T-cell (primary cell): ENCODE measurements at regions not wholly inside any gene's neighbourhood (a gene's known extent, or its start where the extent isn't known, plus 50 kb on each side); places are given as distances from the start of the nearest gene placed in this dataset.

Experiments
- ATAC-seq, 4 experiments: fragments of 200-7000 bp in 3 of 4; fragments of 150-1000 bp in 1 of 4; cut with Tn5 transposase; replicated peaks in 1 of 4; 1 replicate in 3 of 4; 2 replicates in 1 of 4; pipeline ENCODE4 v1.10.0; 2021; ENCODE audit warnings: moderate library complexity in 3 of 4, mild to moderate bottlenecking in 2 of 4, moderate number of reproducible peaks in 1 of 4
- CTCF ChIA-PET, 2 donors: fragments of 300-600 bp; sonication (Branson Sonifier 250); formaldehyde crosslinking; loops; one replicate each; lab custom pipeline; 2022; ENCODE audit warnings: antibody characterized with exemption in 2 of 2; lab: Charles Lee
- POLR2A ChIA-PET, 2 donors: fragments of 300-600 bp; sonication (Branson Sonifier 250); formaldehyde crosslinking; loops; one replicate each; lab custom pipeline; 2022; ENCODE audit warnings: antibody characterized with exemption in 2 of 2; lab: Charles Lee
- DNase-seq, 35 experiments: peaks; one replicate each; pipeline versions ENCODE4 v3.0.0 to v3.0.0-alpha.2; 2013 to 2023
- H3K27ac ChIP-seq: one replicate; pipeline ENCODE4 v1.5.1; 2013; ENCODE audit warnings: low read length
- H3K27me3 ChIP-seq, 2 experiments: replicated peaks in 1 of 2; 1 replicate in 1 of 2; 2 replicates in 1 of 2; pipeline versions ENCODE4 v1.6.1 to v1.7.0; 2013; ENCODE audit warnings: low read length in 1 of 2, mixed read lengths in 1 of 2; ENCODE audit not compliant: control insufficient read depth in 2 of 2, insufficient read depth in 2 of 2; ENCODE audit errors: extremely low read depth in 1 of 2
- H3K36me3 ChIP-seq, 2 donors: 1 replicate in 1 of 2; 2 replicates in 1 of 2; pipeline versions ENCODE4 v1.6.1 to v1.7.0; 2013; ENCODE audit warnings: low read length in 1 of 2; ENCODE audit not compliant: control insufficient read depth in 2 of 2, insufficient read depth in 1 of 2; ENCODE audit errors: extremely low read depth in 1 of 2
- H3K4me1 ChIP-seq, 2 experiments: 1 replicate in 1 of 2; 2 replicates in 1 of 2; pipeline versions ENCODE4 v1.6.1 to v1.7.0; 2013; ENCODE audit warnings: low read length in 2 of 2, mixed read lengths in 1 of 2; ENCODE audit not compliant: insufficient read depth in 2 of 2, control insufficient read depth in 1 of 2; ENCODE audit errors: extremely low read depth in 1 of 2
- H3K4me3 ChIP-seq, 2 donors: 1 replicate in 1 of 2; 2 replicates in 1 of 2; pipeline versions ENCODE4 v1.5.1 to v1.7.0; 2013; ENCODE audit warnings: mild to moderate bottlenecking in 2 of 2, low read length in 1 of 2, moderate library complexity in 1 of 2; ENCODE audit not compliant: control insufficient read depth in 1 of 2; ENCODE audit errors: extremely low read depth in 1 of 2
- H3K9me3 ChIP-seq: 2 replicates; pipeline ENCODE4 v1.7.0; 2013
- H3K27ac Mint-ChIP-seq, 2 donors: one replicate each; pipeline ENCODE4 v1.8.0; 2020 to 2021; ENCODE audit warnings: mild to moderate bottlenecking in 2 of 2, mixed read lengths in 2 of 2
- H3K27me3 Mint-ChIP-seq, 2 donors: one replicate each; pipeline ENCODE4 v1.8.0; 2021 to 2022; ENCODE audit warnings: mixed read lengths in 2 of 2
- H3K36me3 Mint-ChIP-seq: one replicate; pipeline ENCODE4 v1.8.0; 2021; ENCODE audit warnings: mixed read lengths
- H3K4me1 Mint-ChIP-seq, 3 donors: one replicate each; pipeline ENCODE4 v1.8.0; 2020 to 2022; ENCODE audit warnings: mixed read lengths in 3 of 3, mild to moderate bottlenecking in 1 of 3
- H3K4me3 Mint-ChIP-seq, 3 donors: one replicate each; pipeline ENCODE4 v1.8.0; 2020 to 2022; ENCODE audit warnings: mild to moderate bottlenecking in 3 of 3, mixed read lengths in 3 of 3, moderate library complexity in 3 of 3
- H3K9me3 Mint-ChIP-seq, 3 donors: one replicate each; pipeline ENCODE4 v1.8.0; 2020 to 2022; ENCODE audit warnings: mixed read lengths in 3 of 3
- WGBS: methylation state at CpG from one replicate; pipeline ENCODE4 v1.1.5; 2013; ENCODE audit warnings: missing lambda C conversion rate; ENCODE audit not compliant: insufficient coverage; 5-methylcytosine and 5-hydroxymethylcytosine counted together

DNA sequence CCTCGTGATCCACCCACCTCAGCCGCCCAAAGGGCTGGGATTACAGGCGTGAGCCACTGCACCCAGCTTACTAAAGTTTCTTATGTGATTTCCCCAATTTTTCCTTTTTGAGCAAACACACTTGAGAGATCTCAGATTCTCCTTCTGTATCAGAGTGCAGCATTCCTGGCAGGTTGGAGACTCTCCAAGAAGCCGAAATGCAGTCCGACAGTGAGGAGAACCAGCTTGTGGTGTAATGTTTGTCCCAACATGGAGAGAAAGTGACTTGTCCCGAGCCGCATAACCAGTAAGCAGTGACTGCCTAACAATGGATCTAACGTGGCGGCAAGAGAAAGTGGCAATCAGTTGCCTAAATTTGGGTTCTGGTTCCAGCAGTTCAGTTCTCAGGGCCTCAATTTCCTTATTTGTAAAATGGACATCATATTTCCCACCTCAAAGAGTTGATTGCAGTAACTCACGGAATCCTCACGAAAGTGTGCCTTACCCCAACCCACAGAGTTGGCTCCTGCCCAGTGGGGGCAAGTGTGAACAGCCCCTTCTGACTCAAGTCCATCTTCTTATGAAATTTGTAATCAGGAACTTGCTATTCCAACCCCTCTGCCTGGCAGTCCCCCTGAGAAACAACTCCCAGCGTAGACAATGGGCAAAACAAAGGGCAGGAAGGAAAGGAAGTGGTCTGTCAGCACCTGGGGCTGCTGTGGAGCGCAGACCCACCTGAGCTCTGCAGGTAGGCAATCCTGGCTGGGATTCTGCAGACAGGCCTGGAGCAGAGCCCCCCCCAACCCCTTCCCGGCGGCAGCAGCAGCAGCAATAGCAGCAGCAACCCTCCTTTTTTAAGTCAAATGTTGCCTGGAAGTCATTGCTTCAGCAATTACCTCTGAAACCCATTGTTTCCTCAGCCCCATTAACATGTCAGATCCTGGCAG, 223.6 kb upstream of the POU3F1 start:
- Mint-ChIP-seq H3K27me3 (peaks cover 51 to 59% of the 10 kb centered on the region in 2 donors), H3K36me3 (no peaks in the 10 kb centered on the region), H3K9me3 (no peaks in the 10 kb centered on the region), H3K4me1 (no peaks in the 10 kb centered on the region), H3K4me3 (no peak overlapping the region), H3K27ac (no peak overlapping the region)
- ChIA-PET CTCF (interaction anchor here in 1 of 2 donors (1.0 kb wide), 1 partner anchor 9 kb away, joined by 5 read pairs; no protein-coding TSS in a partner anchor), POLR2A (no interaction called here)
- Histone ChIP-seq H3K36me3 (no peaks in the 10 kb centered on the region), H3K9me3 (no peaks in the 10 kb centered on the region), H3K4me1 (no peaks in the 10 kb centered on the region), H3K27ac (no peak overlapping the region), H3K27me3 (peaks cover 0 to 57% of the 10 kb centered on the region in 2 experiments), H3K4me3 (no peak overlapping the region)
- no peak for ATAC-seq
- WGBS = 55% methylated on average over 8 of the region's 15 CpGs
- DNase-seq = no peak

DNA sequence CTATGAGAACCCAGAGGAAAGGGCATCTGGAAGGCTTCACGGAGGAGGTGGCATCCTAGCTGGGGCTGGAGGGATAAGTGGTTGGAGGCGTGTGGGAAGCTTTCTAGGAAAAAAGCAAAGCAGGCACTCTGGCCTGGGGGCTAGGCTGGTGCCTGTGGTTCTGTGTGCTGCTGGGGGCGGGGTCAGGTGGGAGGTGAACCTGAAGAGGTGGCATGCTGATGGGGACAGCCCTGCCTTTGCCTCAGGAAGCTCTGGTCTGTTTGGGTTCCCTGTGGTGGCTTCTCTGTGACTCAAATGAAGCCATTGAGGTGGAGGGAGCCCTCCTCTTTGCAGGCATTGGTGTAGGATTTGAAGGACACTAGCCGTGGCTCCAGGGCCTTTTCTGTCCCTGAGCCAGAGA, 221.6 kb upstream of the POU3F1 start:
- no peaks in the 10 kb centered on the region for H3K9me3 Mint-ChIP-seq
- DNase-seq (no peak), ATAC-seq (no peak)
- no peak overlapping the region for H3K4me3 ChIP-seq
- no peak overlapping the region for H3K27ac ChIP-seq
- H3K36me3 Mint-ChIP-seq = no peaks in the 10 kb centered on the region
- ChIA-PET POLR2A (no interaction called here), CTCF (no interaction called here)
- H3K9me3 ChIP-seq = no peaks in the 10 kb centered on the region
- no peak overlapping the region for H3K27ac Mint-ChIP-seq
- H3K4me3 Mint-ChIP-seq = no peak overlapping the region
- H3K27me3 Mint-ChIP-seq = peaks cover 43 to 60% of the 10 kb centered on the region in 2 donors
- no peaks in the 10 kb centered on the region for H3K4me1 ChIP-seq
- no peaks in the 10 kb centered on the region for H3K36me3 ChIP-seq
- peaks cover 0 to 46% of the 10 kb centered on the region in 2 experiments for H3K27me3 ChIP-seq
- no peaks in the 10 kb centered on the region for H3K4me1 Mint-ChIP-seq
- 30% methylated on average over 3 of the region's 4 CpGs for WGBS

DNA sequence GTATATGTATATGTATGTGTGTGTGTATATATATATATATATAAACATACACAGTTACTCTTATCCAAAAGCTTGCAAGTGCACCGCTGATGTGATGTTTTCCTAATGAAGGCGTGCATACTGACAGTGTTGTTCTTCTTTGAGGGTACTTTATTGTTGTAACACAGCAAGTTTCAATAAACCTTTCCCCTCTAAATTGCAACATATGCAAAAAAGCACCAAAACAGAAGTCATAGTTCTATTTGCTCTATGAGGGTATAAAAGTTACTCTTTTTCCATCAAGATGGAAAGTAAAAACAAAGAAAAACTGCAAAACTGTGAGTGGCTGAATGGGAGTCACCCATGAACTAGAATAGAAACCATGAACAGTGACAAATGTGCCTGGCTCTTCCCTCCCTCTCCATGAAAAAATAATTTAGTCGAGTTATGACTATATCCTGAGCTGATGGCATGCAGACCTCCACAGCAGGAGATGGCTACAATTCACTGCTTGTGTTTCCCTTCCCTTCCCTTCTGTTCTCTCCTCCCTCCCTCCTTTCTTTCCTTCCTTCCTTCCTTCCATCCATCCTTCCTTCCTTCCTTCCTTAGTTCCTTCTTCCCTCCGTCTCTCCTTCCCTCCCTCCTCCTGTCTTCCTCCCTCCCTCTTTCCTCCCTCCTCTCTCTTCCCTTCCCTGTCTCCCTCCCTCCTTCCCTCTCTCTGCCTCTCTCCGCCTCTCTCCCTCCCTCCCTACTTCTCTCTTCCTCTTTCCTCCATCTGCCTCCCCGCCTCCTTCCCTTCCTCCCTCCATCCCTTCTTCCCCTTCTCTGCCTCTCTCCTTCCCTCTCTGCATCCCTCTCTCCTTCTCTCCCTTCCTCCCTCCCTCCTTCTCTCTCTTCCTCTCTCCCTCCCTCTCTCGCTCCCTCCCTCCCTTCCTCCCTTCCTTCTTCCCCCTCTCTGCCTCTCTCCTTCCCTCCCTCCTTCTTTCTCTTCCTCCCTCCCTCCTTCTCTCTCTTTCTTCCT, 220.7 kb upstream of the POU3F1 start:
- no peaks in the 10 kb centered on the region for H3K36me3 Mint-ChIP-seq
- Histone ChIP-seq H3K4me3 (no peak overlapping the region), H3K9me3 (no peaks in the 10 kb centered on the region), H3K36me3 (no peaks in the 10 kb centered on the region), H3K27ac (no peak overlapping the region), H3K4me1 (no peaks in the 10 kb centered on the region), H3K27me3 (peaks cover 0 to 51% of the 10 kb centered on the region in 2 experiments)
- ChIA-PET CTCF (no interaction called here), POLR2A (no interaction called here)
- H3K9me3 Mint-ChIP-seq = no peaks in the 10 kb centered on the region
- no peak for ATAC-seq
- H3K4me3 Mint-ChIP-seq = no peak overlapping the region
- H3K27me3 Mint-ChIP-seq = peaks cover 35 to 53% of the 10 kb centered on the region in 2 donors
- no peak for DNase-seq
- no peaks in the 10 kb centered on the region for H3K4me1 Mint-ChIP-seq
- H3K27ac Mint-ChIP-seq = no peak overlapping the region
- 49% methylated on average over 5 of the region's 7 CpGs for WGBS

DNA sequence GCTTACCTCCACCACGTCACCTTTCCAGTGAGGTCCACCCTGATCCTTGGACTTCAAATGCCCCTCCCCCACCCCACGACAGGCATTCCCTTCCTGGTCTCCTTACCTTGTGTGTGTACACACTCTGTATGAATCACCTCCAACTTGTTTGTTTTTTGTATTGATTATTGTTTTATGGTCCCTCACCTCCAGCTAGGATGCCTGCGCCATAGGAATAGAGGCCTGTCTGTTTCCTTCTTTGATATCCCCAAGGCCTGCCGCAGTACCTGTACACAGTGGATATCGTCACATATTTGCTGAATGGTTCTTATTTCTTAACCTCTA, 219.6 kb upstream of the POU3F1 start:
- Mint-ChIP-seq H3K4me1 (no peaks in the 10 kb centered on the region), H3K4me3 (no peak overlapping the region), H3K27me3 (peaks cover 27 to 50% of the 10 kb centered on the region in 2 donors), H3K27ac (no peak overlapping the region), H3K36me3 (no peaks in the 10 kb centered on the region), H3K9me3 (no peaks in the 10 kb centered on the region)
- ChIA-PET CTCF (no interaction called here), POLR2A (no interaction called here)
- H3K36me3 ChIP-seq = no peaks in the 10 kb centered on the region
- WGBS = 94% methylated on average over 3 of the region's 5 CpGs
- peaks cover 0 to 48% of the 10 kb centered on the region in 2 experiments for H3K27me3 ChIP-seq
- H3K9me3 ChIP-seq = no peaks in the 10 kb centered on the region
- DNase-seq (no peak), ATAC-seq (no peak)
- no peak overlapping the region for H3K4me3 ChIP-seq
- H3K27ac ChIP-seq = no peak overlapping the region
- H3K4me1 ChIP-seq = no peaks in the 10 kb centered on the region

DNA sequence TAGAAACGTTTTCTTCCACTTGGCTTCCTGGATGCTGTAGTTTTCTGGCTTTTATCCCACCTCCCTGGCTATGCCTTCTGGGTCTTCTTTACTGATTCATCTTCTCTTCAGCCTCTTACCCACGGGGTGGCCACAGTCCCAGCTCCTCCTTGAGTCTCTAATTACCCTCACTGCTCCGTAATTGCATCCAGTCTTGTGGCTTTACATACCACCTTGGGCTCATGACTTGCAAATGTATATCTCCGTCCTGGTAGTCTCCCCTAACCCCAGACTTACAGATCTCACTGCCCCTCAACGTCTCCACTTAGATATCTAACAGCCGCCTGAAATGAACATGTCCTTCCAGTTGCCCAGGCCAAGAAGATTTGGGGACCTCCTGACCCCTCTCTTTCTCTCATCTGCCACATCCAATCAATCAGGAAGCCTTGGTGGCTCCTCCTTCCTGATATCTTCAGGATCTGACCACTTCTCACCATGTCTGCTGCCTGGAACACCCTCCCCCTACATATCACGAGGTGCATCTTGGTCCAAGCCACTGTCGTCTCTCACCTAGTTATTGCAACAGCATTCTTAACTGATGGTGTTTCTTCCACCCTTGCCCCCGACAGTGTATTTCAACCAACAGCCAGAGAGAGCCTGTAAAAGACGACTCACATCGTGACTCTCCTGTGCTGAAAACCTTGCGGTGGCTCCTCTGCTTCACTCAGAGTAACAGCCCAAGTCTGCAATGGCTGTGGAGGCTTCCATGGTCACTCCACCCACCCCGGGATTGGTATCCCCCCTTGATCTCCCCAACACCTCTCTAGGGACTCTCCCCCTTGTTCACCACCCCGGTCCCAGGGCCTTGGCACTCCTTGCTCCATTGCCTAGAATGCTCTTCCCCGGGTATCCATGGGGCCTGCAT, 219.0 kb upstream of the POU3F1 start:
- ChIA-PET CTCF (no interaction called here), POLR2A (no interaction called here)
- peaks cover 26 to 50% of the 10 kb centered on the region in 2 donors for H3K27me3 Mint-ChIP-seq
- WGBS = 63% methylated on average over 15 of the region's 15 CpGs
- Histone ChIP-seq H3K9me3 (no peaks in the 10 kb centered on the region), H3K27ac (no peak overlapping the region), H3K4me1 (no peaks in the 10 kb centered on the region), H3K4me3 (no peak overlapping the region), H3K27me3 (peaks cover 0 to 48% of the 10 kb centered on the region in 2 experiments), H3K36me3 (no peaks in the 10 kb centered on the region)
- DNase-seq = no peak
- H3K4me1 Mint-ChIP-seq = no peaks in the 10 kb centered on the region
- no peaks in the 10 kb centered on the region for H3K9me3 Mint-ChIP-seq
- no peaks in the 10 kb centered on the region for H3K36me3 Mint-ChIP-seq
- no peak overlapping the region for H3K27ac Mint-ChIP-seq
- H3K4me3 Mint-ChIP-seq = no peak overlapping the region
- no peak for ATAC-seq

DNA sequence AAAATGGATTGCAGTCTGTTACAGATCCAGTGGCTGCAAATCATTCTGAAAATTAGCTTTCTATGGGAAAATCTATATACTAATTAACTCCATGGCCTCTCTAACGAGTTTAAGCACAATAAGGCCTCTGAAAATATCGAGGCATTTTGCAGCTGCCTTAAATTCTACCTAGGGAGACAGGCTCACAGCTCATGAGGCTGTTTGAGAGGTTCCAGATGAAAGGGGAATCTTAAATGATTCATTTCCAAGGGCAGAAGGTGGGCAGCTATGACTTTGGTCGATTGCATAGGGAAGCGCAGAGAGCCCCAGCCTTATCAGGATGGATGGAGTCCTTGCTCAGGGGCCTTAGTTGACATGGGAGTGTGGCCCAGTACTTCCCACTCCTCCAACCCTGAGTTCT, 216.8 kb upstream of the POU3F1 start:
- Mint-ChIP-seq H3K36me3 (no peaks in the 10 kb centered on the region), H3K27ac (no peak overlapping the region), H3K4me3 (no peak overlapping the region), H3K9me3 (no peaks in the 10 kb centered on the region), H3K27me3 (peaks cover 18 to 38% of the 10 kb centered on the region in 2 donors), H3K4me1 (no peaks in the 10 kb centered on the region)
- Histone ChIP-seq H3K9me3 (no peaks in the 10 kb centered on the region), H3K4me3 (no peak overlapping the region), H3K4me1 (no peaks in the 10 kb centered on the region), H3K27ac (no peak overlapping the region), H3K27me3 (peaks cover 0 to 36% of the 10 kb centered on the region in 2 experiments), H3K36me3 (no peaks in the 10 kb centered on the region)
- WGBS = no CpG with 5 or more reads among the region's 4 CpGs
- ChIA-PET POLR2A (no interaction called here), CTCF (no interaction called here)
- ATAC-seq = no peak
- DNase-seq = no peak
